Cardiac fibroblast (primary cell): ENCODE measurements at regions not wholly inside any gene's neighbourhood (a gene's known extent, or its start where the extent isn't known, plus 50 kb on each side); places are given as distances from the start of the nearest gene placed in this dataset.
"Not testable (repeated sequence)": the region's sequence is repeated elsewhere in the genome, so short reads cannot be mapped to it uniquely, and the experiment has no call there.

Experiments
- DNase-seq, 2 donors: peaks; one replicate each; pipeline versions ENCODE4 v3.0.0 to v3.0.0-alpha.2; 2010; ENCODE audit warnings: low read depth in 2 of 2
- H3K4me3 ChIP-seq, 2 donors: replicated peaks in 1 of 2; 1 replicate in 1 of 2; 2 replicates in 1 of 2; pipeline ENCODE4 v1.5.1; 2011; ENCODE audit warnings: low read depth in 2 of 2, low read length in 2 of 2, mild to moderate bottlenecking in 2 of 2, moderate library complexity in 1 of 2
- TF ChIP-seq, protein P1 (sequence below): IDR thresholded peaks from one replicate; pipeline ENCODE4 v1.5.1; 2011; ENCODE audit warnings: low read depth, mild to moderate bottlenecking, low read length, inconsistent platforms

DNA sequence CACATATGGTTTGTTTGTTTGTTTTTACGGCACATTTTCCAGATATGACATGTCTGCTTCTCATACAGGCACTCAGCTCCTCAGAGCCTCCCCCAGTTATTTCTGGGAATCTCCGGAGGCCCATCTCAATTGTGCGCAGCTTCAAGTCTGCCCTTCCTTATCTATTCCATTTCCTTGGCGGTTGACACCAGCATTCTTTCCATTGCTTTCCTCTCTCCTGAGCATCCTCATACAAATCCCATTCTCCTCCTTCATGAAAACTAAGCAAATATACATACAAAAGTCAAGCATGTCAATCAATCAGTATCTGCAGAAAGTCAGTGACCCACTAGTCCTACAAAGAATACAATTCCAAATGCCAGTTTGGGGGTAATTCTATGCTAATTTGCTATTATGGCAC is 166.7 kb downstream of the SQOR start:
- H3K4me3 ChIP-seq = no peak overlapping the region
- peak in 1 of 2 donors; percentile 9 for DNase-seq
- TF ChIP-seq, protein P1, sequence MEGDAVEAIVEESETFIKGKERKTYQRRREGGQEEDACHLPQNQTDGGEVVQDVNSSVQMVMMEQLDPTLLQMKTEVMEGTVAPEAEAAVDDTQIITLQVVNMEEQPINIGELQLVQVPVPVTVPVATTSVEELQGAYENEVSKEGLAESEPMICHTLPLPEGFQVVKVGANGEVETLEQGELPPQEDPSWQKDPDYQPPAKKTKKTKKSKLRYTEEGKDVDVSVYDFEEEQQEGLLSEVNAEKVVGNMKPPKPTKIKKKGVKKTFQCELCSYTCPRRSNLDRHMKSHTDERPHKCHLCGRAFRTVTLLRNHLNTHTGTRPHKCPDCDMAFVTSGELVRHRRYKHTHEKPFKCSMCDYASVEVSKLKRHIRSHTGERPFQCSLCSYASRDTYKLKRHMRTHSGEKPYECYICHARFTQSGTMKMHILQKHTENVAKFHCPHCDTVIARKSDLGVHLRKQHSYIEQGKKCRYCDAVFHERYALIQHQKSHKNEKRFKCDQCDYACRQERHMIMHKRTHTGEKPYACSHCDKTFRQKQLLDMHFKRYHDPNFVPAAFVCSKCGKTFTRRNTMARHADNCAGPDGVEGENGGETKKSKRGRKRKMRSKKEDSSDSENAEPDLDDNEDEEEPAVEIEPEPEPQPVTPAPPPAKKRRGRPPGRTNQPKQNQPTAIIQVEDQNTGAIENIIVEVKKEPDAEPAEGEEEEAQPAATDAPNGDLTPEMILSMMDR = no peak

DNA sequence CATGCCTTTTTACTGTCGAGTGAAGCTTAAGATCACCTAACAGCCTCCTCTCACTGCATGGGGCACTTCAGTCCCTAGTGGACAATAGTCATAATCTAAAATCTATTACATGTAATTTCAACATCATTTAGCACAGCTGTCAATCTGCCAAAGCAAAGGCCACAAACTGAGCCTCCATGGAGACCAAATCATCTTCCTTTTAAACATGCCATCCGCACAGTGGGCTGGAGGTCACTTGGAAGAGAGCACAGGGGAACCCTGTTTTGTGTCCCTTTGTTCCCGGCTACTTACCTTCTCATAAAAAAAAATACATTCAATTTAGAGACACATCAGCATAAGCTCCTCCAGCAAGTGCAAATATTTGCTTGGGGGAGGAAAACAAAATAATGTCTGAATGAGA is 167.3 kb downstream of the SQOR start:
- TF ChIP-seq, protein P1 = no peak
- no peak overlapping the region for H3K4me3 ChIP-seq
- DNase-seq = no peak

DNA sequence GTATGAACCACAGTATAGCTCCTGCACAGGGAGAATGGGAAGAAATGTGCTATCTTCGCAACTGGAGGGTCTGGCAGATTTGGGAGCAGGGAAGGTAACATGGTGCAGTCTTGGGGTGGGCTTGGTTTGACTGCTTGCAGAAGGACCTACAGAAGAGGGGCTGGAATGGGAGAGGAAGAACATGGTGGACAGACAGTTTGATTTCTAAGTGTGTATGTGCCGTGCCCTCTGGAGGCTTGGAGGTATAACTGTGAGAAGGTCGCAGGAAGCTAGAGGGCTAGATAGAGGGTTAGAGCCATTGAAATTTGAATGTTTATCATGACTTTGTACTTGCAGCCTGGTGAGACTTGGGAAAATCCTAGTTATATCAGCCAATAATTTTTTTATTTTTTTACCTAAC is 169.2 kb downstream of the SQOR start:
- TF ChIP-seq, protein P1 = no peak
- no peak overlapping the region for H3K4me3 ChIP-seq
- DNase-seq = no peak

DNA sequence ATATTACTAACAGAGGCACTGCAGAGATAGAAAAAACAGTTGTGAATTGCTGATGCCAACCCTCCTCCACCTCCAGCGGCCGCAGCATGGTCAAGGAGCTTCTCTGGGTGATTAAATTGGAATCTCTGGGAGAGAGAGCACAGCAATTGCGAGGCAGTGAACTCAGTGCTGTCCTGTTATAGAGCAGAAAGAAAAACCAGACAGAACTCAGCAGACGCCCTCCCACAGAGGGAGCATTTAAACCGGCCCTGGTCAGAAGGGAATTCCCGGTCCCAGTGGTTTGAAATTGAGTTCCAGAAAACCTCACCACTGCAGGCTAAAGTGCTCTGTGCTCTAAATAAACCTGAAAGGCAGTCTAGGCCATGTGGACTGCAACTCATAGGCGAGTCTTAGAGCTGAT is 175.4 kb downstream of the SQOR start:
- DNase-seq = no peak
- TF ChIP-seq, protein P1 = no peak
- H3K4me3 ChIP-seq = no peak overlapping the region

DNA sequence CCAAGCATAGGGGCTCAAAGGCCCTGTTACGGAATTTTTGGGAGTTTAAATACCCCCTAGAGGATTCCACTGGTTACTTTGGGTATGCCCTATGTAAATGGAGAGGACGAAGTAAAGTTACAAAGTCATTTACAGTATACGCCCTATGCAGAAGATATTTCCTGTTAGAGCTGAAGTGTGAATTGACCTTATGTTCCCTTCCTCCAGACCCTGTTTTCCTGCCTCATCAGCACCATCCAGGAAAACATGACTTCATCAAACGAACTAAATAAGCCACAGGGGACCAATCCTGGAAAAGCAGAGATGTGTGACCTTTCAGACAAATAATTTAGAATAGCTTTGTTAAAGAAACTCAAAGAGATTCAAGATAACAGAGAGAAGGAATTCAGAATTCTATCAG is 177.4 kb downstream of the SQOR start:
- no peak for DNase-seq
- no peak overlapping the region for H3K4me3 ChIP-seq
- TF ChIP-seq, protein P1 = no peak

DNA sequence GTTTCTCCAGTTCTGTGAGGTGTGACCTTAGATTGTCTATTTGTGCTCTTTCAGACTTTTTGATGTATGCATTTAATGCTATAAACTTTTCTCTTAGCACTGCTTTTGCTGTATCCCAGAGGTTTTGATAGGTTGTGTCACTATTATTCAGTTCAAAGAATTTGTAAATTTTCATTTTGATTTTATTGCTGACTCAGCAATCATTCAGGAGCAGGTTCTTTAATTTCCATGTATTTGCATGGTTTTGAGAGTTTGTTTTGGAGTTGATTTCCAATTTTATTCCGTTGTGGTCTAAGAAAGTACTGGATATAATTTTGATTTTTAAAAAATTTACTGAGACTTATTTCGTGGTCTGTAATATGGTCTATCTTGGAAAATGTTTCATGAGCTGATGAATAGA is 182.7 kb downstream of the SQOR start:
- DNase-seq = not testable (repeated sequence)

DNA sequence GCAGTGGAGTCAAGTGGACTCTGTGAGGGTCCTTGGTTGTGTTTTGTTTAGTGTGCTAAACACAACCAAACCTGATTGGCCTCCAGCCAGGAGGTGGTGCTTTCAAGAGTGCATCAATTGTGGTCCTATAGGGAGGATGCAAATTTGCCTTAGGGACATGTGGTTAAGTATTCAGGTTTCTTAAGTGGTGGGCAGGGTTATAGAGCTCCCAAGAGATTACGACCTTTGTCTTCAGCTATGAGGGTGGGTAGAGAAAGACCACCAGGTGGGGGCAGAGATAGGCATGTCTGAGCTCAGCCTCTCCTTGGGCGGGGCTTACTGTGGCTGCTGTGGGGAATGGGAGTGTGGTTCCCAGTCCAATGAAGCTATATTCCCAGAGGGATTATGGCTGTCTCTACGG is 186.6 kb downstream of the SQOR start:
- DNase-seq = no peak
- TF ChIP-seq, protein P1 = no peak
- no peak overlapping the region for H3K4me3 ChIP-seq

More for the DNA sequence above, 182.7 kb downstream of the SQOR start:
- H3K4me3 ChIP-seq = not testable (repeated sequence)

DNA sequence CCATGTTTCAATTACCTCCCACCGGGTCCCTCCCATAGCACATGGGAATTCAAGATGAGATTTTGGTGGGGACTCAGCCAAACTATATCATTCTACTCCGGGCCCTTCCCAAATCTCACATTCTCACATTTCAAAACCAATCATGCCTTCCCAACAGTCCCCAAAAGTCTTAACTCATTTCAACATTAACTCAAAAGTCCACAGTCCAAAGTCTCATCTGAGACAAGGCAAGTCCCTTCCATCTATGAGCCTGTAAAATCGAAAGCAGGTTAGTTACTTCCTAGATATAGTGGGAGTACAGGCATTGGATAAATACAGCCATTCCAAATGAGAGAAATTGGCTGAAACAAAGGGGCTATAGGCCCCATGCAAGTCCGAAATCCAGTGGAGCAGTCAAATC is 188.1 kb downstream of the SQOR start:
- not testable (repeated sequence) for DNase-seq

More for the DNA sequence above, 188.1 kb downstream of the SQOR start:
- H3K4me3 ChIP-seq = not testable (repeated sequence)
